GM18520 (cell line): ENCODE measurements at regions not wholly inside any gene's neighbourhood (a gene's known extent, or its start where the extent isn't known, plus 50 kb on each side); places are given as distances from the start of the nearest gene placed in this dataset.
A peak's percentile ranks its signal among the peaks of the same experiment; 100 is the strongest.

Experiments
- ATAC-seq: cut with Tn5 transposase; IDR thresholded peaks from one replicate; pipeline ENCODE4 v1.9.1; 2021; ENCODE audit not compliant: unreplicated experiment

- no peak for ATAC-seq
Observed at GRCh38 chr14:65185829-65186228, 83.5 kb upstream of the MAX start.

DNA sequence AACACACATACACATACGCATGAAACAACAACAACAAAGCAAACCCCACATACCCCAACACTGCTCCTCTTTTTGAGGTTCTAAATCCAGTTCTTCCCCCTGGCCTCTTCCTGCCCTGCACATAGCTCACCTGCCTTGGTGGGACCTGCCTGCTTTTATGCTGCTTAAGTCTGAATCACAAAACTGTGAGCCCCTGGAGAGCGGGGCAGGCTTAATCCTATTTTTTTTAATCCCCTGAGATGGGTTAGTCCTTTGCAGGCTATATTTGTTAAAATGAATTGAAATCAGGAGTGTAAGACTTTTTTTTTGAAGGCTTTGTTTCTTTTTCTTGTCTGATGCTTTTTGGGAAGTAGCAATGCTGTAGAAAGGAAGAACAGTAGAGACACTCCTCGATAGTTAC lies 84.6 kb upstream of the MAX start:
- no peak for ATAC-seq

GRCh38 chr14:65187421-65188049 lies 85.2 kb upstream of the MAX start:
- no peak for ATAC-seq

- no peak for ATAC-seq
Observed at GRCh38 chr14:65190312-65190711, 88.0 kb upstream of the MAX start.

- ATAC-seq: no peak
Observed at GRCh38 chr14:65191716-65192115, 89.4 kb upstream of the MAX start.

- no peak for ATAC-seq
Observed at GRCh38 chr14:65192686-65193085, 90.4 kb upstream of the MAX start.

- ATAC-seq: no peak
Observed at GRCh38 chr14:65193916-65194590, 91.7 kb upstream of the MAX start.

GRCh38 chr14:65195042-65195719 lies 92.9 kb upstream of the MAX start:
- ATAC-seq: peak; percentile 92

- ATAC-seq: no peak
Observed at GRCh38 chr14:65198346-65198745, 96.0 kb upstream of the MAX start.

- no peak for ATAC-seq
Observed at GRCh38 chr14:65200454-65200853, 98.1 kb upstream of the MAX start.

DNA sequence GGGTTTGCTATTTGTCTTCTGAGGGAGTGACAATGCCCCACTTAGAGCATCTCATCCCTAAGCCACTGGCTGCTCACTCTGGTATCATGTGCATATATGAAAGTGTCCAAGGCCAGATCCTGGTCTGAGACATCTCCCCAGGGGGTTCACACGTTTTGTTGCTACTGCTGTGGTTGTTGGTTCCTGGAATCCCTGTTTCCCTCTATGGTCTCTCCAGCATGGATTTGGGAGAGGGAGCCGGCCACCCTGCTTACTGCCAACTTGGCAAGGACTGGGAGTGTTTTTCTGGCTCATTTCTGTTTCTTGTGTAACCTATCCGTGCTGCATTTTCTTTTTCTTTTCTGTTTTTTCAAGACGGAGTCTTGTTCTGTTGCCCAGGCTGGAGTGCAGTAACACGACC lies 101.3 kb upstream of the MAX start:
- no peak for ATAC-seq

GRCh38 chr14:65204056-65204455 lies 101.7 kb upstream of the MAX start:
- no peak for ATAC-seq

DNA sequence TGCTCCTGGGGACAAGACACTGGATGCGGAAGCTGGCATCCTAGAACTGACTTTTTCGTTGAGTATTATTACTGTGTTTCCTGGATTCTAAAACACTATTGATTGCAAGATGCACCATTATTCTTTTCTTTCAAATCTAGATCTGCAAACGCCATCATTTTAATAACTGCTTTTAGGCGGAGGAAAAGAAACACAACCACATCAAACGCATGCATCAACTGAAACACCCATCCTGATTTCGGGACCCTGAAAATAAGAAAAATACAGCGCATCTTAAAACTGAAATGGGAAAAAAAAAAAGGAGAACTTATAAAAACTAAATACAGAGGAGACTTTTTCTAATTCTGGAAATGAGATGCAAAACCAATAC lies 103.7 kb upstream of the MAX start:
- ATAC-seq: no peak

DNA sequence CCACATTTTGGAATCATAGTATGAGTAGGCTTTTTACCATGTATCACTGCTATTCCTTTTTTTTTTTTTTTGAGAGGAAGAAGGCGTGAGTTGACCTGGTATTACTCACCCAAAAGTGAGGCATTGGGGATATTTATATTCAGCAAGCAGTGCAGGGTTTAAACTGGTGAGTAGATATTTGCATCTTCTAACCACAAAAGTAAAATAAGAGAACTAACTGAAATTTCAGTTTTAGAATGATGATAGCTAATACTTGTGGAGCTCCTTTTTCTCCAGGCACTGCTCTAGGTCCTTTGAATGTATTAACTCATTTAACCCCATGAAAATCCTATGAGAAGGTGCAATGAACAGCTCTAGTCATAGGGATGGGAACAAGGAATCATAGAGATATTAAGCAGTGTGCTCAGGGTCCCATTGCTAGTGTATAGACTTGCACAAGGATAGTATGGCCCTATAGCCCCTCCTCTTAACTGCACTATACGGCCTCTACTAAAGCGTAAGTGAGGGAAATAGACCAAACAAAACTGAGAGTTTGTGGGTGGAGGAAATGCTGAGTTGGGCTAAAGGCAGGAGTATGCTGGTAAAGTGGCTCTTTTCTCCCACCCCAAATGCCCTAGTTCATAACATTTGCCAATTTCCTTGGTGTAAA lies 104.3 kb upstream of the MAX start:
- peak; percentile 83 for ATAC-seq

GRCh38 chr14:65208548-65208947 lies 106.2 kb upstream of the MAX start:
- ATAC-seq: no peak

- no peak for ATAC-seq
Observed at GRCh38 chr14:65210118-65210821, 108.0 kb upstream of the MAX start.

- ATAC-seq: no peak
Observed at GRCh38 chr14:65210822-65211182, 108.5 kb upstream of the MAX start.

DNA sequence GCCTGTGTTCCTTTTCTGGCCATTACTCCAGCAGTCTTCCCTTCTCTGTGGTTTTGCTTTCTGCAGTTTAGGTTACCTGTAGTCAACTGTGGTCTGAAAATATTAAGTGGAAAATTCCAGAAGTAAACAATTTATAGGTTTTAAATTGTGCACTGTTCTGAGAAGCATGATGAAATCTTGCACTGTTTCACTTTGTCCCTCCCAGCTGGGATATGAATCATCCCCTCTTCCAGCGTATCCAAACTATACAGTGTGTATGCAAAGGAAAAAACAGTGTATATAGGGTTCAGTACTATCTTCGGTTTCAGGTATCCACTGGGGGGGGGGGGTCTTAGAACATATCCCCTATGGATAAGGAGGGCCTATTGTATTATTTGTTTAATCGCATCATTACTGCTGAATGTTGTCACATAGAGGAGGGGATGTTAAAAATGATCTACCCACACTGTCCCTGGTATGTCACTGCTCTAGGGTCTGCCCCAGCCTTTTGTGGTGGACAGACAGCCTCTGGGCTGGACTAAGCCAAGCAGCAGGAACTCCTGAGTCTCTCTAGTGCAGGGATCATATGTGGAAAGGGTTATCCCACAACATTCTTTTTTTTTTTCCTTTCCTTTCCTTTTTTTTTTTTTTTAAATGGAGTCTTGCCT lies 109.1 kb upstream of the MAX start:
- no peak for ATAC-seq

DNA sequence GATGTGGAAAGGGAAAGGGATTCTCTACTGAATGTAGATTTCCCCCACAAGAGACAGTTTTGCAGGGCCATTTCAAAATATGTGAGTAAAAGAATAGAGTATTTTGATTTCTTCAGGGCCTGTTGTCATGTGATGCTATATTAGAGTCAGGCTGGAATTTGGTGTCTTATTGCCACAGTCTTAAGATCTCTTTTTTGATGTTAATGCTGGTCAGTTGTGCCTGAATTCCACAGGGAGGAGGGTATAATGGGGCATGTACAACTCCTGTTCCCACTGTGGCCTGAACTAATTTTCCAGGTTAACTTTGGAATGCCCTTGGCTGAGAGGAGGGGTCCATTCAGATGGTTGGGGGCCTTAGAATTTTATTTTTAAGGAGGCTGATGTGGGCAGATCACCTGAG lies 111.0 kb upstream of the MAX start:
- no peak for ATAC-seq

DNA sequence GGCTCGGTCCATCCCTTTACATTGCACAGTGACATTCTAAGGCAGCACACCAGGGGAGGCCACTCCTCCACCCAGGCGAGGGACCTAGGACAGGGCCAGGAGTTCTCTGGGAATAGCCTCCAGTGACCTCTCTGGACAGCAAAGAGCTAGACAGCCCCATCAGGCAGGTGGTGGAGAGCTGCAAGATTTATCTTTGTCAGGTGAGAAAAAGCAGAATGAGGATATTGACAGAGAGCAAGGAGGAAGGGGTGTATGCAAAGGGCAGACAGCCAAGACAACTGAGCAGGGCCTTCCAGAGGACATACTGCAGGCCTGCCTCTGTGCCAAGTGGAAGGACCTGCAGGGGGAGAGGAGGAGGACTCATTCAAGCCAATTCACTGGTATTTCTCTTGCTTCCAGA lies 112.4 kb upstream of the MAX start:
- ATAC-seq: no peak

DNA sequence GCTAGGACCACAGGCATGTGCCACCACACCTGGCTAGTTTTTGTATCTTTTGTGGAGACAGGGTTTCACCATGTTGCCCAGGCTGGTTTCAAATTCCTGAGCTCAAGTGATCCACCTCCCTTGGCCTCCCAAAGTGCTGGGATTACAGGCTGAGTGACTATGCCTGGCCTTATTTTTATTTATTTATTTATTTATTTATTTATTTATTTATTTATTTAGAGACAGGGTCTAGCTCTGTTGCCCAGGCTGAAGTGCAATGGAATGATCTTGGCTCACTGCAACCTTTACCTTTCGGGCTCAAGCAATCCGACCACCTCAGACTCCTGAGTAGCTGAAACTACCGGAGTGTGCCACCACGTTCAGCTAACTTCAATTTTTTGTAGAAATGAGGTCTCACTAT lies 117.0 kb upstream of the MAX start:
- ATAC-seq: no peak
